Endodermal cell (in vitro differentiated cells): ENCODE measurements at regions not wholly inside any gene's neighbourhood (a gene's known extent, or its start where the extent isn't known, plus 50 kb on each side); places are given as distances from the start of the nearest gene placed in this dataset.

Source experiments
- DNase-seq: peaks from one replicate; pipeline ENCODE4 v3.0.0-alpha.2; 2017
- H3K27ac ChIP-seq: 2 replicates; pipeline ENCODE4 v1.5.1; 2013; ENCODE audit warnings: mild to moderate bottlenecking, low read depth, low read length, moderate library complexity
- H3K27me3 ChIP-seq: 2 replicates; pipeline ENCODE4 v1.6.1; 2013; ENCODE audit warnings: mild to moderate bottlenecking, low read length, moderate library complexity; ENCODE audit not compliant: insufficient read depth, control insufficient read depth, poor library complexity, severe bottlenecking
- H3K36me3 ChIP-seq: 2 replicates; pipeline ENCODE4 v1.7.0; 2013; ENCODE audit warnings: mild to moderate bottlenecking, low read length, moderate library complexity; ENCODE audit not compliant: control insufficient read depth, insufficient read depth
- H3K4me1 ChIP-seq: one replicate; pipeline ENCODE4 v1.7.0; 2013; ENCODE audit warnings: low read length; ENCODE audit not compliant: control insufficient read depth, insufficient read depth
- H3K4me3 ChIP-seq: 2 replicates; pipeline ENCODE4 v1.5.1; 2013; ENCODE audit warnings: mild to moderate bottlenecking, low read length, moderate library complexity
- H3K9ac ChIP-seq: 2 replicates; pipeline ENCODE4 v1.6.1; 2013; ENCODE audit warnings: mild to moderate bottlenecking, low read length, moderate library complexity; ENCODE audit not compliant: poor library complexity, severe bottlenecking; ENCODE audit errors: extremely low read depth
- H3K9me3 ChIP-seq: 2 replicates; pipeline ENCODE4 v1.6.1; 2013; ENCODE audit warnings: mild to moderate bottlenecking, low read length, moderate library complexity; ENCODE audit not compliant: control insufficient read depth
- H3K27ac Mint-ChIP-seq: 2 replicates; pipeline ENCODE4 v1.8.0; 2020; ENCODE audit warnings: mixed read lengths
- H3K27me3 Mint-ChIP-seq: 2 replicates; pipeline ENCODE4 v1.8.0; 2021; ENCODE audit warnings: mild to moderate bottlenecking, mixed read lengths; ENCODE audit not compliant: insufficient read depth
- H3K36me3 Mint-ChIP-seq: 2 replicates; pipeline ENCODE4 v1.8.0; 2020; ENCODE audit warnings: low read depth, mixed read lengths
- H3K4me1 Mint-ChIP-seq: 2 replicates; pipeline ENCODE4 v1.8.0; 2020; ENCODE audit warnings: mixed read lengths
- H3K4me3 Mint-ChIP-seq: 2 replicates; pipeline ENCODE4 v1.8.0; 2020; ENCODE audit warnings: mild to moderate bottlenecking, moderate library complexity, mixed read lengths
- H3K9me3 Mint-ChIP-seq: 2 replicates; pipeline ENCODE4 v1.8.0; 2020; ENCODE audit warnings: mild to moderate bottlenecking, mixed read lengths
- WGBS, 2 experiments: methylation state at CpG; one replicate each; pipeline versions ENCODE4 v1.1.5 to v1.1.7; 2013; ENCODE audit warnings: missing lambda C conversion rate in 2 of 2, mixed read lengths in 1 of 2; ENCODE audit not compliant: insufficient coverage in 1 of 2, insufficient read length in 1 of 2; 5-methylcytosine and 5-hydroxymethylcytosine counted together
- TF ChIP-seq, protein P1 (sequence below): fragments of 200-600 bp; sonication (generic); conservative IDR thresholded peaks from 2 replicates; pipeline ENCODE4 v1.5.0; 2021; ENCODE audit warnings: antibody characterized with exemption, mild to moderate bottlenecking

DNA sequence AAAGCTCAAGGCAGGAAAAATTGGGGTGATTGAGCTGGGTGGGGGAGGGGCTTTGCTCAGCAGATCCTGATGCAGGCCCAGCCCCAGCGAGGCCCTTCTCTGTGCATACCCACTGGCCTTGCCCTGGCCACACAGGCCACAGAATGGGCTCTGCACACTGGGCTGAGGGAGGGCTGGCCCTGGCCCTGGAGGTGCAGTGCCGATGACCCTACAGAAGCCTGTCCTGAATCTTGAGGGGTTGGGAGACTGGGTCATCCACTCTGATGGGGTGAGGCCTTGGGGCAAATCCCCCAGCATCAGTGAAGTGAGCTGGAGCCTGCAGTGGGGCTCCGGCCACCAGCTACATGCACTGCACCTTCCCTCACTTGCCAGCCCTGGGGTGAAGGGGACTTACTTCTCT is 153.1 kb downstream of the URI1 start:
- TF ChIP-seq, protein P1, sequence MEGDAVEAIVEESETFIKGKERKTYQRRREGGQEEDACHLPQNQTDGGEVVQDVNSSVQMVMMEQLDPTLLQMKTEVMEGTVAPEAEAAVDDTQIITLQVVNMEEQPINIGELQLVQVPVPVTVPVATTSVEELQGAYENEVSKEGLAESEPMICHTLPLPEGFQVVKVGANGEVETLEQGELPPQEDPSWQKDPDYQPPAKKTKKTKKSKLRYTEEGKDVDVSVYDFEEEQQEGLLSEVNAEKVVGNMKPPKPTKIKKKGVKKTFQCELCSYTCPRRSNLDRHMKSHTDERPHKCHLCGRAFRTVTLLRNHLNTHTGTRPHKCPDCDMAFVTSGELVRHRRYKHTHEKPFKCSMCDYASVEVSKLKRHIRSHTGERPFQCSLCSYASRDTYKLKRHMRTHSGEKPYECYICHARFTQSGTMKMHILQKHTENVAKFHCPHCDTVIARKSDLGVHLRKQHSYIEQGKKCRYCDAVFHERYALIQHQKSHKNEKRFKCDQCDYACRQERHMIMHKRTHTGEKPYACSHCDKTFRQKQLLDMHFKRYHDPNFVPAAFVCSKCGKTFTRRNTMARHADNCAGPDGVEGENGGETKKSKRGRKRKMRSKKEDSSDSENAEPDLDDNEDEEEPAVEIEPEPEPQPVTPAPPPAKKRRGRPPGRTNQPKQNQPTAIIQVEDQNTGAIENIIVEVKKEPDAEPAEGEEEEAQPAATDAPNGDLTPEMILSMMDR, result no peak
- 95 to 100% methylated on average over 2 to 3 of the region's 3 CpGs for WGBS, 2 experiments
- H3K27me3 Mint-ChIP-seq, result peaks cover 11% of the 10 kb centered on the region
- H3K4me3 Mint-ChIP-seq, result no peak overlapping the region
- no peaks in the 10 kb centered on the region for H3K9me3 Mint-ChIP-seq
- H3K9me3 ChIP-seq, result no peaks in the 10 kb centered on the region
- peaks cover 7% of the 10 kb centered on the region for H3K4me1 Mint-ChIP-seq
- peaks cover 12% of the 10 kb centered on the region for H3K27me3 ChIP-seq
- H3K36me3 Mint-ChIP-seq, result no peaks in the 10 kb centered on the region
- H3K27ac Mint-ChIP-seq, result no peak overlapping the region
- no peaks in the 10 kb centered on the region for H3K36me3 ChIP-seq
- H3K27ac ChIP-seq, result no peak overlapping the region
- no peak overlapping the region for H3K9ac ChIP-seq
- no peaks in the 10 kb centered on the region for H3K4me1 ChIP-seq
- no peak for DNase-seq
- H3K4me3 ChIP-seq, result no peak overlapping the region

- Mint-ChIP-seq H3K4me1 (peaks cover 7% of the 10 kb centered on the region), H3K4me3 (no peak overlapping the region), H3K27me3 (peaks cover 14% of the 10 kb centered on the region), H3K27ac (no peak overlapping the region), H3K9me3 (peaks cover 1% of the 10 kb centered on the region), H3K36me3 (no peaks in the 10 kb centered on the region)
- H3K9ac ChIP-seq, result no peak overlapping the region
- no peaks in the 10 kb centered on the region for H3K4me1 ChIP-seq
- no peak overlapping the region for H3K27ac ChIP-seq
- H3K27me3 ChIP-seq, result peaks cover 12% of the 10 kb centered on the region
- 93 to 95% methylated on average over 14 to 19 of the region's 19 CpGs for WGBS, 2 experiments
- TF ChIP-seq, protein P1, result no peak
- no peak for DNase-seq
- no peaks in the 10 kb centered on the region for H3K36me3 ChIP-seq
- no peaks in the 10 kb centered on the region for H3K9me3 ChIP-seq
- no peak overlapping the region for H3K4me3 ChIP-seq
Measured at GRCh38 chr19:30096596-30097370, 154.7 kb downstream of the URI1 start.

GRCh38 chr19:30097746-30098280 is 155.8 kb downstream of the URI1 start:
- no peak overlapping the region for H3K4me3 Mint-ChIP-seq
- Histone ChIP-seq H3K9me3 (no peaks in the 10 kb centered on the region), H3K27ac (no peak overlapping the region), H3K9ac (no peak overlapping the region), H3K27me3 (peaks cover 12% of the 10 kb centered on the region), H3K4me3 (no peak overlapping the region), H3K4me1 (no peaks in the 10 kb centered on the region), H3K36me3 (no peaks in the 10 kb centered on the region)
- peaks cover 1% of the 10 kb centered on the region for H3K9me3 Mint-ChIP-seq
- peaks cover 7% of the 10 kb centered on the region for H3K4me1 Mint-ChIP-seq
- no peak for DNase-seq
- TF ChIP-seq, protein P1, result no peak
- peaks cover 14% of the 10 kb centered on the region for H3K27me3 Mint-ChIP-seq
- H3K27ac Mint-ChIP-seq, result no peak overlapping the region
- H3K36me3 Mint-ChIP-seq, result no peaks in the 10 kb centered on the region
- WGBS, 2 experiments, result 92 to 94% methylated on average over 5 to 9 of the region's 9 CpGs
